ENCODE measurements at regions not wholly inside any gene's neighbourhood (a gene's known extent, or its start where the extent isn't known, plus 50 kb on each side); places are given as distances from the start of the nearest gene placed in this dataset.
"Not testable (repeated sequence)": the region's sequence is repeated elsewhere in the genome, so short reads cannot be mapped to it uniquely, and the experiment has no call there.

GRCh38 chr2:91422102-91422501, 2730.6 kb downstream of the RPIA start:
- DNase-seq (ENCODE audit: low spot score); H3K4me3 Mint-ChIP-seq; H3K27me3 Mint-ChIP-seq (ENCODE audit: low read depth); H3K27ac Mint-ChIP-seq; H3K4me1 Mint-ChIP-seq (ENCODE audit: low read depth): not testable (repeated sequence)
- H3K9me3 Mint-ChIP-seq, result peaks cover 30% of the 10 kb centered on the region
- H3K36me3 Mint-ChIP-seq (ENCODE audit: low read depth), result peaks cover 14% of the 10 kb centered on the region

- H3K9me3 Mint-ChIP-seq, result peaks cover 14% of the 10 kb centered on the region
- H3K36me3 Mint-ChIP-seq (ENCODE audit: low read depth); H3K4me3 Mint-ChIP-seq; DNase-seq (ENCODE audit: low spot score); H3K4me1 Mint-ChIP-seq (ENCODE audit: low read depth); H3K27me3 Mint-ChIP-seq (ENCODE audit: low read depth); H3K27ac Mint-ChIP-seq: not testable (repeated sequence)
These were observed 2735.7 kb downstream of the RPIA start for GRCh38 chr2:91427148-91427547.

- H3K9me3 Mint-ChIP-seq; H3K4me3 Mint-ChIP-seq; H3K27ac Mint-ChIP-seq; H3K4me1 Mint-ChIP-seq (ENCODE audit: low read depth); H3K36me3 Mint-ChIP-seq (ENCODE audit: low read depth); DNase-seq (ENCODE audit: low spot score): not testable (repeated sequence)
- peaks cover 18% of the 10 kb centered on the region for H3K27me3 Mint-ChIP-seq (ENCODE audit: low read depth)
These were observed 2750.4 kb downstream of the RPIA start for GRCh38 chr2:91441932-91442245.

DNA sequence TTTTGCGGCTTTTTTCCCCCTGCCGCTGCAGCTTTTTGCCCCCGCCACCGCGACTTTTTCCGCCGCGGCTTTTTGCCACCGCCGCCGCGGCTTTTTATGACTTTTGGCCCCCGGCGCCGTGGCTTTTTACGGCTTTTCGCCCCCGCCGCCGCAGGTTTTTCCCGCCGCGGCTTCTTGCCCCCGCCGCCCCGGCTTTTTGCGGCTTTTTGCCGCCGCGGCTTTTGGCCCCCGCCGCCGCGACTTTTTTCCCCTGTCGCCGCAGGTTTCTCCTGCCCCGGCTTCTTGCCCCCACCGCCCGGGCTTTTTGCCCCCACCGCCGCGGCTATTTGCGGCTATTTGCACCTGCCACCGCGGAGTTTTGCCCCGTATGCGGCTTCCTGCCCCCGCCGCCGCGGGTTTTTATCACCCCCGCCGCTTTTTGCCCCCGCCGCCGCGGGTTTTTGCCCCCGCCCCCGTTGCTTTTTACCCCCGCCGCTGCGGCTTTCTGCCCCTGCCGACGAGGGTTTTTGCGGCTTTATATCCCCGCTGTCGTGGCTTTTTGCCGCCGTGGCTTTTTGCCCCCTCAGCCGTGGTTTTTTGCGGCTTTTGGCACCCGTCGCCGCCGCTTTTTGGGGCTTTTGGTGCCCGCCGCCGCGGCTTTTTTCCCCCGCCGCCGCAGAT, 2750.9 kb downstream of the RPIA start:
- Mint-ChIP-seq H3K4me1 (ENCODE audit: low read depth) (no peaks in the 10 kb centered on the region), H3K36me3 (ENCODE audit: low read depth) (peaks cover 4% of the 10 kb centered on the region), H3K27me3 (ENCODE audit: low read depth) (peaks cover 18% of the 10 kb centered on the region), H3K9me3 (peaks cover 6% of the 10 kb centered on the region), H3K4me3 (no peak overlapping the region), H3K27ac (no peak overlapping the region)
- no peak for DNase-seq (ENCODE audit: low spot score)

DNA sequence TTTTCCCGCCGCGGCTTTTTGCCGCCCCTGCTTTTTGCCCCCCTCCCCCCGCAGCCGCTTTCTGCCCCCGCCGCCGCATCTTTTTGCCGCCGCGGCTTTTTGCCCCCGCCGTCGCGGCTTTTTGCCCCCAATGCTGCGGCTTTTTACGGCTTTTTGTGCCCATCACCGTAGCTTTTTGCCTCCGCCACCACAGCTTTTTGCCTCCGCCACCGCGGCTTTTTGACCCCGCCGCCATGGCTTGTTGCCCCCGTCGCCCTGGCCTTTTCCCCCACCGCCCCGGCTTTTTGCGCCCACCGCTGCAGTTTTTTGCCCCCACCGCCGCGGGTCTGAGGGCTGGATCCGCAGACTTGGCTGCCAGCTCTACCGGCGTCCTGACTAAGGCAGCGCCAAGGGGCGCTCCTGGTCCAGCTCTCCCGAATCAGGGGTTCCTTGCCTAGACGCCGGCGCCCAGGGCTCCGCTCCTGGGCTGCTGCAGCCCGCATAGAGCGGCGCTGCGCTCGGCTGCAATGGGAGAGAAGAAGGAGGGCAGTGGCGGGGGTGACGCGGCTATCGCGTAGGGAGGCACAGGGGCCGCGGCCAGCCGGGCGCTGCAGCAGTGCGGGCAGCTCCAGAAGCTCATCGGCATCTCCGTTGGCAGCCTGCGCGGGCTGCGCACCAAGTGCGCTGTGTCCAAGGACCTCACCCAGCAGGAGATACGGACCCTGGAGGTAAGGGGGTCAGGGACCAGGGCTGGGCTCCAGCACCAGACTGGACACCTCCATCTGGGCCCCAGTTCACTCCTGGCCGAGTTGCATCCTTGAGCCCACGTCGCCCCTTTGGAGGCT, 2751.6 kb downstream of the RPIA start:
- not testable (repeated sequence) for H3K27ac Mint-ChIP-seq; H3K9me3 Mint-ChIP-seq; H3K4me1 Mint-ChIP-seq (ENCODE audit: low read depth); H3K4me3 Mint-ChIP-seq; H3K36me3 Mint-ChIP-seq (ENCODE audit: low read depth); DNase-seq (ENCODE audit: low spot score)
- peaks cover 18% of the 10 kb centered on the region for H3K27me3 Mint-ChIP-seq (ENCODE audit: low read depth)

DNA sequence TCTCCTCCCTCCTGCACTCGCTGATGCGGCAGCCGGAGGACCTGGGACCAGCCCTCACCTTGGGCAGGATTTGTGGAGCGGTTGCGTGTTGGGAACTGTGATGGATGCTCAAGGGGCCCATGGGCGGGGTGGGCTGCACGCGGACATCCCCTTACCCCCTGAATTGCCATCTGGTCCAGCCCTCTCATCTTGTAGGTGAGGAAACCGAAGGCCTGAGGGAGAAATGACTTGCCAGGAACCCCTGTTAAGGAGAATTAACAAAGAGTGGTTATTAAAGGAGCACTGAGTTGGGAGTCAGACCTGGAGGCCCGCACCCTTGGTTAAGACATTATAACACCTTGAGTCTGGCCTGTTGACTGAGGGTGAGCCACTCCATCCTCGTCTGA, 2752.2 kb downstream of the RPIA start:
- peaks cover 18% of the 10 kb centered on the region for H3K27me3 Mint-ChIP-seq (ENCODE audit: low read depth)
- H3K9me3 Mint-ChIP-seq; DNase-seq (ENCODE audit: low spot score); H3K4me1 Mint-ChIP-seq (ENCODE audit: low read depth); H3K36me3 Mint-ChIP-seq (ENCODE audit: low read depth); H3K27ac Mint-ChIP-seq; H3K4me3 Mint-ChIP-seq: not testable (repeated sequence)

GRCh38 chr2:91445705-91446104, 2754.2 kb downstream of the RPIA start:
- not testable (repeated sequence) for H3K36me3 Mint-ChIP-seq (ENCODE audit: low read depth); H3K4me1 Mint-ChIP-seq (ENCODE audit: low read depth); H3K4me3 Mint-ChIP-seq; H3K9me3 Mint-ChIP-seq; DNase-seq (ENCODE audit: low spot score); H3K27ac Mint-ChIP-seq
- peaks cover 18% of the 10 kb centered on the region for H3K27me3 Mint-ChIP-seq (ENCODE audit: low read depth)

GRCh38 chr2:91446489-91446888, 2755.0 kb downstream of the RPIA start:
- not testable (repeated sequence) for DNase-seq (ENCODE audit: low spot score); H3K4me1 Mint-ChIP-seq (ENCODE audit: low read depth); H3K36me3 Mint-ChIP-seq (ENCODE audit: low read depth); H3K27ac Mint-ChIP-seq; H3K4me3 Mint-ChIP-seq; H3K9me3 Mint-ChIP-seq
- peaks cover 18% of the 10 kb centered on the region for H3K27me3 Mint-ChIP-seq (ENCODE audit: low read depth)

GRCh38 chr2:91446915-91447314, 2755.4 kb downstream of the RPIA start:
- DNase-seq (ENCODE audit: low spot score); H3K4me3 Mint-ChIP-seq; H3K4me1 Mint-ChIP-seq (ENCODE audit: low read depth); H3K27ac Mint-ChIP-seq; H3K9me3 Mint-ChIP-seq; H3K36me3 Mint-ChIP-seq (ENCODE audit: low read depth): not testable (repeated sequence)
- peaks cover 16% of the 10 kb centered on the region for H3K27me3 Mint-ChIP-seq (ENCODE audit: low read depth)

GRCh38 chr2:91447508-91447907, 2756.0 kb downstream of the RPIA start:
- not testable (repeated sequence) for H3K9me3 Mint-ChIP-seq; DNase-seq (ENCODE audit: low spot score); H3K36me3 Mint-ChIP-seq (ENCODE audit: low read depth); H3K27me3 Mint-ChIP-seq (ENCODE audit: low read depth); H3K4me1 Mint-ChIP-seq (ENCODE audit: low read depth); H3K27ac Mint-ChIP-seq; H3K4me3 Mint-ChIP-seq

- not testable (repeated sequence) for H3K4me1 Mint-ChIP-seq (ENCODE audit: low read depth); H3K27me3 Mint-ChIP-seq (ENCODE audit: low read depth)
These were observed 2770.8 kb downstream of the RPIA start for GRCh38 chr2:91462292-91462691.

GRCh38 chr2:91463007-91463406, 2771.5 kb downstream of the RPIA start:
- not testable (repeated sequence) for H3K9me3 Mint-ChIP-seq; H3K27me3 Mint-ChIP-seq (ENCODE audit: low read depth); H3K4me1 Mint-ChIP-seq (ENCODE audit: low read depth); DNase-seq (ENCODE audit: low spot score); H3K4me3 Mint-ChIP-seq; H3K36me3 Mint-ChIP-seq (ENCODE audit: low read depth); H3K27ac Mint-ChIP-seq

More at GRCh38 chr2:91462292-91462691, 2770.8 kb downstream of the RPIA start:
- H3K9me3 Mint-ChIP-seq; DNase-seq (ENCODE audit: low spot score); H3K36me3 Mint-ChIP-seq (ENCODE audit: low read depth); H3K4me3 Mint-ChIP-seq; H3K27ac Mint-ChIP-seq: not testable (repeated sequence)

DNA sequence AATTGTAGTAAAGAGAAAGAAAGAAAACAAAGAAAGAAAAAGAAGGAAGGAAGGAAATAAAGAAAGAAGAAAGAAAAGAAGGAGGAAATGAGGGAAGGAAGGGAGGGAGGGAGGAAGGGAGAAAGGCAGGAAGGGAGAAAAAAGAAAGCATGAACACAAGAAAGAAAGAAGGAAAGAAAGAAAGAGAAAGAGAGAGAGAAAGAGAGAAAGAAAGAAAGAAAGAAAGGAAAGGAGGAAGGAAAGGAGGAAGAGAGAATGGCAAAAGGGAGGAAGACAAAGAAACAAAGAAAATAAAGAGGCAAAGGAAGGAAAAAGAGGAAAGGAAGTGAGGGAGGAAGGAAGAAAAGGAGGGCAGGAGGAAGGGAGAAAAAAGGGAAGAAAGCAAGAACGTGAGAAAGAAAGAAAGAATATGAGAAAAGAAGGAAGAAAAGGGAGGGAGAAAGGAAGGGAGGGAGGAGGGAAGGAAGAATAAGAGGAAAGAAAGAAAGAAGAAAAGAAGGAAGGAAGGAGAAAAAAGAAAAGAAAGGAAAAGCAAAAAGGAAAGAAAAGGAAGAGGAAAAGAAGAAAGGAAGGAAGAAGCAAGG, 2775.4 kb downstream of the RPIA start:
- H3K27me3 Mint-ChIP-seq (ENCODE audit: low read depth); H3K9me3 Mint-ChIP-seq; H3K4me1 Mint-ChIP-seq (ENCODE audit: low read depth); H3K36me3 Mint-ChIP-seq (ENCODE audit: low read depth); H3K4me3 Mint-ChIP-seq; DNase-seq (ENCODE audit: low spot score); H3K27ac Mint-ChIP-seq: not testable (repeated sequence)

DNA sequence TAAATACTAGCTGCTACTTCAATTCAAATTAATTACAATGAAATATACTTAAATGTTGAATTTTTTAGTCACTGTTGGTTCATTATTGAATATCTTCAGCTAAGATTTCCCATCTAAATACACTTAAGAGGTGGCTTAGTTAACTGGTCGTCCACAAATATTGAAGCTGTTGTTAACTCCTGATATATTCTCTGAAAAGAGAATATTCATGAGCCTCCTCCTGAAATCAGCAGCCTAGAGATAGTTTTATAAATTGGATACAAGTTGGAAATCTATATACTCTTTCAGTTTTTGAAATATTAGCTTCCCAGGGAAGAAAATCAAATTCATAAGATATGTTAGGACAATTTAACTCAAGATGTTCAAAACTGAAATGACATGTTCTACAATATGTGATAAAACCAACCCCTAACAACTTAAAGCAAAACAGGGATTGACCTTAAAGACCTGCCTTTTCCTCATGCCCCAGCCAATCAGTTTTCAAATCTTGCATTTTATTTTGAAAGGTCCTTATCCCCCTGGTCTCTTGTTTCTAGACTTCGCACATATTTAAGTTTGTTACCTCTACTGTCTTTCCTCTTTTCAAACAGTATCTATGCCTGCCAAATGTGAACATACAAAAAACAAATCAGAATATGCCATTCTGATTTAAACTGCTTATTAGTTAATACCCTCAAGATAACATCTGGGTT, 2784.9 kb downstream of the RPIA start:
- not testable (repeated sequence) for H3K4me1 Mint-ChIP-seq (ENCODE audit: low read depth); H3K9me3 Mint-ChIP-seq; DNase-seq (ENCODE audit: low spot score); H3K36me3 Mint-ChIP-seq (ENCODE audit: low read depth)
- peak overlapping the region; percentile 71 for H3K4me3 Mint-ChIP-seq
- H3K27me3 Mint-ChIP-seq (ENCODE audit: low read depth), result peaks cover 17% of the 10 kb centered on the region
- H3K27ac Mint-ChIP-seq, result peak overlapping the region; percentile 90
